Neuronal stem cell (in vitro differentiated cells): ENCODE measurements at regions not wholly inside any gene's neighbourhood (a gene's known extent, or its start where the extent isn't known, plus 50 kb on each side); places are given as distances from the start of the nearest gene placed in this dataset.

Experiments used
- DNase-seq: peaks from one replicate; pipeline ENCODE4 v3.0.0-alpha.2; 2013; ENCODE audit warnings: low spot score
- H2AFZ ChIP-seq: one replicate; pipeline ENCODE4 v1.6.1; 2013; ENCODE audit warnings: mild to moderate bottlenecking, low read length, inconsistent platforms
- H2AK5ac ChIP-seq: 2 replicates; pipeline ENCODE4 v1.6.1; 2013; ENCODE audit warnings: low read depth, mild to moderate bottlenecking, inconsistent platforms, low read length, moderate library complexity, mixed read lengths
- H2BK120ac ChIP-seq: 2 replicates; pipeline ENCODE4 v1.6.1; 2013; ENCODE audit warnings: low read depth, mild to moderate bottlenecking, inconsistent platforms, low read length, moderate library complexity, mixed read lengths
- H2BK12ac ChIP-seq: one replicate; pipeline ENCODE4 v1.6.1; 2013; ENCODE audit warnings: low read length, inconsistent platforms
- H2BK15ac ChIP-seq: 2 replicates; pipeline ENCODE4 v1.6.1; 2013; ENCODE audit warnings: mild to moderate bottlenecking, low read length, inconsistent platforms, mixed read lengths
- H2BK5ac ChIP-seq: one replicate; pipeline ENCODE4 v1.6.1; 2013; ENCODE audit warnings: inconsistent platforms, mild to moderate bottlenecking, low read length, moderate library complexity
- H3K14ac ChIP-seq: one replicate; pipeline ENCODE4 v1.6.1; 2013; ENCODE audit warnings: low read length, inconsistent platforms
- H3K18ac ChIP-seq: 2 replicates; pipeline ENCODE4 v1.6.1; 2013; ENCODE audit warnings: low read length, inconsistent platforms
- H3K23ac ChIP-seq: 2 replicates; pipeline ENCODE4 v1.6.1; 2013; ENCODE audit warnings: low read depth, mild to moderate bottlenecking, mixed read lengths, low read length, inconsistent platforms; ENCODE audit not compliant: poor library complexity
- H3K27ac ChIP-seq: replicated peaks from 3 replicates; pipeline ENCODE4 v1.5.1; 2013; ENCODE audit warnings: low read length, inconsistent platforms
- H3K27me3 ChIP-seq, 3 experiments: 2 replicates each; pipeline ENCODE4 v1.6.1; 2013; ENCODE audit warnings: low read length in 3 of 3, mild to moderate bottlenecking in 2 of 3, inconsistent platforms in 1 of 3, low read depth in 1 of 3, mixed read lengths in 1 of 3, moderate library complexity in 1 of 3; ENCODE audit not compliant: control insufficient read depth in 3 of 3, insufficient read depth in 3 of 3
- H3K36me3 ChIP-seq, 2 donors: replicated peaks in 1 of 2; 2 replicates each; pipeline ENCODE4 v1.6.1; 2013; ENCODE audit warnings: low read length in 2 of 2; ENCODE audit not compliant: control insufficient read depth in 2 of 2, insufficient read depth in 2 of 2
- H3K4ac ChIP-seq: 2 replicates; pipeline ENCODE4 v1.6.1; 2013; ENCODE audit warnings: inconsistent platforms, mild to moderate bottlenecking, low read length, moderate library complexity
- H3K4me1 ChIP-seq, 2 donors: 1 replicate in 1 of 2; 2 replicates in 1 of 2; pipeline ENCODE4 v1.6.1; 2013; ENCODE audit warnings: low read length in 2 of 2, low read depth in 1 of 2; ENCODE audit not compliant: control insufficient read depth in 2 of 2, insufficient read depth in 1 of 2
- H3K4me2 ChIP-seq: one replicate; pipeline ENCODE4 v1.6.1; 2013; ENCODE audit warnings: mild to moderate bottlenecking, low read length, inconsistent platforms; ENCODE audit not compliant: insufficient read depth, poor library complexity, severe bottlenecking
- H3K4me3 ChIP-seq, 2 donors: 2 replicates each; pipeline ENCODE4 v1.5.1; 2013; ENCODE audit warnings: low read length in 2 of 2, mild to moderate bottlenecking in 2 of 2, inconsistent platforms in 1 of 2, moderate library complexity in 1 of 2
- H3K79me1 ChIP-seq: one replicate; pipeline ENCODE4 v1.6.1; 2013; ENCODE audit warnings: low read depth, mild to moderate bottlenecking, inconsistent platforms, low read length, moderate library complexity
- H3K9ac ChIP-seq: one replicate; pipeline ENCODE4 v1.6.1; 2013; ENCODE audit warnings: mild to moderate bottlenecking, low read depth, low read length, inconsistent platforms; ENCODE audit not compliant: poor library complexity
- H3K9me3 ChIP-seq, 2 donors: replicated peaks in 1 of 2; 2 replicates each; pipeline versions ENCODE3 to v1.6.1; 2013; ENCODE audit warnings: low read length in 2 of 2, mild to moderate bottlenecking in 2 of 2, inconsistent platforms in 1 of 2, low read depth in 1 of 2, mixed read lengths in 1 of 2, moderate library complexity in 1 of 2; ENCODE audit not compliant: control insufficient read depth in 2 of 2, insufficient read depth in 1 of 2
- H4K8ac ChIP-seq: one replicate; pipeline ENCODE4 v1.6.1; 2013; ENCODE audit warnings: low read depth, mild to moderate bottlenecking, inconsistent platforms, low read length, moderate library complexity
- H4K91ac ChIP-seq: one replicate; pipeline ENCODE4 v1.6.1; 2013; ENCODE audit warnings: low read length, low read depth, mild to moderate bottlenecking, inconsistent platforms; ENCODE audit not compliant: poor library complexity
- WGBS, 2 donors: extraction: QIAGEN DNeasy Blood & Tissue Kit; methylation state at CpG; one replicate each; pipeline ENCODE4 v1.1.7; 2013; ENCODE audit warnings: missing lambda C conversion rate in 2 of 2, mixed read lengths in 1 of 2; ENCODE audit not compliant: insufficient read length in 2 of 2, insufficient replicate concordance in 1 of 2; ENCODE audit errors: extremely low coverage in 2 of 2; 5-methylcytosine and 5-hydroxymethylcytosine counted together

DNA sequence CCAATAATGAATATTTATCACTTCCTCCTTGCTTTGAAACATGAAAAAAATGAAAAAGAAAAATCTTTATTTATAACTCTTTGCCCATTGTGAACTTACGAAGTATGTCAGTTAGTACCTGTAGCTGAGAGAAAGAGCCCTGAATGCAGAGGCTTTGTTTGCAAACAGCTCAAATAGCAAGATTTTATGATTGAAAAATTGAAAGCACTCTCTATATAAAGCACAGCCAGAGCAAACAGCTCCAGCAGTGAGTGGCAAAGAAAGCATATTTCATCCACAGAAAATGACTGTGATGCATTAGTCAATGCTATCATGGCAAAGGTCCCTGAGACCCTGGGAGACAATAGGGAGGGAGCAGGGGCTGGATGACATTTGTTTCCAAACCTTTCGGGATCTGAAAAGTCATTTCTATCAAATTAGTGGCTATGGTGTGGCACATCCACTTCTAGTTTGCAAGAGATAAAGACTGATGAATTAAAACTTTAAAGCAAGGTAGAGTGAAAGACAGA, 576.1 kb downstream of the OTOL1 start:
- Histone ChIP-seq H4K8ac (no peak overlapping the region), H3K4ac (no peak overlapping the region), H2AK5ac (no peak overlapping the region), H3K4me3 (no peak overlapping the region), H3K4me1 (peaks cover 1 to 17% of the 10 kb centered on the region in 2 donors), H3K4me2 (no peak overlapping the region), H3K9me3 (no peaks in the 10 kb centered on the region), H3K36me3 (no peaks in the 10 kb centered on the region), H2BK120ac (no peak overlapping the region), H3K27ac (no peak overlapping the region), H3K9ac (no peak overlapping the region), H4K91ac (no peak overlapping the region), H3K23ac (no peak overlapping the region), H2BK12ac (no peak overlapping the region), H3K27me3 (no peaks in the 10 kb centered on the region), H2AFZ (peak overlapping the region; percentile 35), H2BK15ac (no peak overlapping the region), H3K18ac (no peak overlapping the region), H3K79me1 (no peaks in the 10 kb centered on the region), H2BK5ac (no peak overlapping the region), H3K14ac (no peak overlapping the region)
- no CpG with 5 or more reads among the region's 2 CpGs for WGBS, 2 donors
- no peak for DNase-seq

DNA sequence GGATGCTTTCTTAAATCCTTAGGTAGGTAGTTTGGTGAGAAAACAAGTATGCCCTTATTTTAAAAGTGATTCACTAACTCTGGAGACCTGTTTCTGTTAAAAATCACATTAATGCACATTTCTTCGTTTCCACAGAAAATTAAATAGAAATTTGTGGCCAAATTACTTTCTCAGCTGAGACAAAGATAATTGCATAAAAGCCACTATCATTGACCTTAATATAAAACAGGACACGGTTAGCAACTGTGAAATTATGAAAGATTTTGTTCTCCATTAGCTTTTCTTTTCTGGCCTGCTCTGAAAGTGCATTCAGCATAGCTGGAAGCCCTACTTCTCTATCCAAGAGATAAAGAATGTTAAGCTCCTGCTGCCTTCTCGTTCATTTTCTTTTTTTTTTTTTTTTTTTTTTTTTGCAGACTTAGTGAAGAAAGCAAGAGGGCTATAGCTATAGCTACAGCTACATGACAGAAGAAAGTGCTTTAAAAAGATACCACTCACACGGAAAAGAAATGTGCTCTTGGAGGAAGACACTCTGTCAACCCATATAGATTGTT, 576.9 kb downstream of the OTOL1 start:
- Histone ChIP-seq H3K27ac (no peak overlapping the region), H3K36me3 (no peaks in the 10 kb centered on the region), H3K79me1 (no peaks in the 10 kb centered on the region), H3K4me3 (no peak overlapping the region), H4K91ac (no peak overlapping the region), H4K8ac (no peak overlapping the region), H3K9me3 (no peaks in the 10 kb centered on the region), H3K4me1 (peaks cover 1 to 17% of the 10 kb centered on the region in 2 donors), H3K4me2 (no peak overlapping the region), H2BK5ac (no peak overlapping the region), H3K9ac (no peak overlapping the region), H3K27me3 (no peaks in the 10 kb centered on the region), H2AK5ac (no peak overlapping the region), H2BK120ac (no peak overlapping the region), H3K14ac (no peak overlapping the region), H3K23ac (no peak overlapping the region), H2BK15ac (no peak overlapping the region), H3K4ac (no peak overlapping the region), H2BK12ac (no peak overlapping the region), H2AFZ (peak overlapping the region; percentile 35), H3K18ac (no peak overlapping the region)
- DNase-seq: no peak
- WGBS, 2 donors: no CpG with 5 or more reads among the region's 4 CpGs

DNA sequence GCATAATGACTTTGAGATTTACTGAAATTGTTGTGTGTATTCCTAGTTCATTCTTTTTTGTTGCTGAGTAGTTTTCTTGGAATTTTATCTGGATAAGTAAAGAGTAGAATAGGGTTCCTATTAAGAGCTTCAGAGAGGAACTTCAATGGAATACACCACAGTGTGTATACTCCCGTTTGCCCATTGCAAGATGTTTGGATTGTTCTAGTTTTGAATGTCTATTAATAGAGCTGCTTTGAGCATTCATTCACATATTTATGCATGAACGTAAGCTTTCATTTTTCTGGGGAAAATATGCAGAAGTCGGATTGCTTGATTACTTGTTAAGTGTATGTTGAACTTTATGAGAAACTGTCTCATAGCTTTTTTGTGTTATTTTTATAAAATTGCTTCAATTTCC, 580.5 kb downstream of the OTOL1 start:
- Histone ChIP-seq H3K27me3 (no peaks in the 10 kb centered on the region), H2AK5ac (no peak overlapping the region), H3K4me2 (no peak overlapping the region), H3K79me1 (no peaks in the 10 kb centered on the region), H4K91ac (no peak overlapping the region), H2AFZ (no peak overlapping the region), H3K9ac (no peak overlapping the region), H2BK120ac (no peak overlapping the region), H4K8ac (no peak overlapping the region), H3K4ac (no peak overlapping the region), H2BK5ac (no peak overlapping the region), H3K36me3 (no peaks in the 10 kb centered on the region), H3K9me3 (no peaks in the 10 kb centered on the region), H2BK15ac (no peak overlapping the region), H3K27ac (no peak overlapping the region), H3K4me3 (no peak overlapping the region), H3K14ac (no peak overlapping the region), H2BK12ac (no peak overlapping the region), H3K23ac (no peak overlapping the region), H3K18ac (no peak overlapping the region), H3K4me1 (peaks cover 1 to 17% of the 10 kb centered on the region in 2 donors)
- no peak for DNase-seq
- no CpG with 5 or more reads among the region's 3 CpGs for WGBS, 2 donors

DNA sequence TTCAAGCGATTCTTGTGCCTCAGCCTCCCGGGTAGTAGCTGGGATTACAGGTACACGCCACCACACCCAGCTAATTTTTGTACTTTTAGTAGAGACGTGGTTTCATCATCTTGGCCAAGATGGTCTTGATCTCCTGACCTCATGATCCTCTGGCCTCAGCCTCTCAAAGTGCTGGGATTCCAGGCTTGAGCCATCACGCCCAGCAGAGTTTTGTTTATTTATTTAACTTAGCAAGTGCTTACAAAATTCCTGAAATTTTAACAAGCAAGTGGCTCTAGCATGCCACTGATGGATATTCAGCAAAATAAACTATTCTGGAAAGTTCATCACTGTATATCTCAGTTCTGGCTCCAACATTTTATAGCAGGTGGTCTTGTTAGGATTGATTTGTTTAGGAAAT, 585.9 kb downstream of the OTOL1 start:
- no peaks in the 10 kb centered on the region for H3K9me3 ChIP-seq
- H3K18ac ChIP-seq: no peak overlapping the region
- no peak overlapping the region for H3K23ac ChIP-seq
- no peak overlapping the region for H3K4me2 ChIP-seq
- H4K8ac ChIP-seq: no peak overlapping the region
- H3K79me1 ChIP-seq: no peaks in the 10 kb centered on the region
- no peak overlapping the region for H3K9ac ChIP-seq
- no peak overlapping the region for H2BK12ac ChIP-seq
- DNase-seq: no peak
- no peaks in the 10 kb centered on the region for H3K36me3 ChIP-seq
- no peak overlapping the region for H2BK5ac ChIP-seq
- H3K4me3 ChIP-seq: no peak overlapping the region
- no peak overlapping the region for H3K14ac ChIP-seq
- no peak overlapping the region for H2BK15ac ChIP-seq
- H3K27me3 ChIP-seq: no peaks in the 10 kb centered on the region
- no peak overlapping the region for H2AFZ ChIP-seq
- H3K4ac ChIP-seq: no peak overlapping the region
- no peak overlapping the region for H4K91ac ChIP-seq
- H3K27ac ChIP-seq: no peak overlapping the region
- H2AK5ac ChIP-seq: no peak overlapping the region
- H3K4me1 ChIP-seq: no peaks in the 10 kb centered on the region
- no CpG with 5 or more reads among the region's 5 CpGs for WGBS, 2 donors
- no peak overlapping the region for H2BK120ac ChIP-seq
